Right lung (tissue), 2 donors: ENCODE measurements at regions not wholly inside any gene's neighbourhood (a gene's known extent, or its start where the extent isn't known, plus 50 kb on each side); places are given as distances from the start of the nearest gene placed in this dataset.
"Not testable (repeated sequence)": the region's sequence is repeated elsewhere in the genome, so short reads cannot be mapped to it uniquely, and the experiment has no call there.

Experiments
- DNase-seq, 2 donors: peaks; one replicate each; pipeline ENCODE4 v3.0.0-alpha.2; 2013

DNA sequence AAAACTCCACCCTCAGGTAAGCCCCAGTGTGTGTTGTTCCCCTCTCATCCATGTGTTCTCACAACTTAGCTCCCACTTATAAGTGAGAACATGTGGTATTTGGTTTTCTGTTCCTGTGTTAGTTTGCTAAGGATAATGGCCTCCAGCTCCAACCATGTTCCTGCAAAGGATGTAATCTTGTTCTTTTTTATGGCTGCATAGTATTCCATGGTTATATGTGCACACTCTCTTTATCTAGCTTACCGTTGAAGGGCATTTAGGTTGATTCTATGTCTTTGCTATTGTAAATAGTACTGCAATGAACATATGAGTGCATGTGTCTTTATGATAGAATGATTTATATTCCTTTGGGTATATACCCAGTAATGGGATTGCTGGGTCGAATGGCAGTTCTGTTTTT, 124.4 kb upstream of the RANBP3L start:
- DNase-seq = not testable (repeated sequence)

DNA sequence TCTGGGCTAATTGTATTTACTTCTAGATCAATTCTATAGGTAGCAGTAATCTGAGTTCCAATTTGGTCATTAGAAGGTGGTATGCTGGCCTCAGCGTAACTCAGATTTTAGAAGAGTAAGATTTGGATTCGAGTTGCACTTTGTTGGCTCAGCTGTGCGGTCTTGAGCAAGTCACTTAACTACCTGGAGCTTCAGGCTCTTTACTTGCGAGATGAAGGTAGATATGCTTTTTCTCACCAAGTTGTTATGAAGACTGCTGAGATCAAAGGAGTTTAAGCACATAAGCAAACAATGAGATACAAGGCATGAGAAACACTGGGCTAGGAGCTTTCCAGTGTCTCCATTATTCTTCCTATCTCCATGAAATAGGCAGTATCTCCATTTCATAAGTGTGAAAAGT, 133.8 kb upstream of the RANBP3L start:
- DNase-seq = no peak

DNA sequence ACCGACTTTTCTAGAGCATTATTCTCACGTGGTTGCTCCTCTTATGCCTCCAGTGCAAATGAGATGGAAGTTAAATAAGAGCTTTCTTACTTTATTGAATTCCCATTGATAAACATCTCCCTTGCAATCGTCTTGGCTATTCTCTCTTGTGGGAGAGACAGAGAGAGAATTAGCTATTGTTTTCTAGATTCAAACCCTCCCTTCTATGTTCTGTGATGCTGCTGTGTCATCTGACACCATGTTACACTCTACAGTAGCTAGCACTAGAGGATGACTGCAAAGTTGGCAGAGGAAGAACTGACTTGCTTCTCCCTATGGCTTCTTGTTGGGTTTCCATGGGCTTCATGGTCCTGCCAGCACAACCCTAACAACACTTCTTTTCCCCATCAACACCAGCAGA, 134.6 kb upstream of the RANBP3L start:
- DNase-seq = no peak

DNA sequence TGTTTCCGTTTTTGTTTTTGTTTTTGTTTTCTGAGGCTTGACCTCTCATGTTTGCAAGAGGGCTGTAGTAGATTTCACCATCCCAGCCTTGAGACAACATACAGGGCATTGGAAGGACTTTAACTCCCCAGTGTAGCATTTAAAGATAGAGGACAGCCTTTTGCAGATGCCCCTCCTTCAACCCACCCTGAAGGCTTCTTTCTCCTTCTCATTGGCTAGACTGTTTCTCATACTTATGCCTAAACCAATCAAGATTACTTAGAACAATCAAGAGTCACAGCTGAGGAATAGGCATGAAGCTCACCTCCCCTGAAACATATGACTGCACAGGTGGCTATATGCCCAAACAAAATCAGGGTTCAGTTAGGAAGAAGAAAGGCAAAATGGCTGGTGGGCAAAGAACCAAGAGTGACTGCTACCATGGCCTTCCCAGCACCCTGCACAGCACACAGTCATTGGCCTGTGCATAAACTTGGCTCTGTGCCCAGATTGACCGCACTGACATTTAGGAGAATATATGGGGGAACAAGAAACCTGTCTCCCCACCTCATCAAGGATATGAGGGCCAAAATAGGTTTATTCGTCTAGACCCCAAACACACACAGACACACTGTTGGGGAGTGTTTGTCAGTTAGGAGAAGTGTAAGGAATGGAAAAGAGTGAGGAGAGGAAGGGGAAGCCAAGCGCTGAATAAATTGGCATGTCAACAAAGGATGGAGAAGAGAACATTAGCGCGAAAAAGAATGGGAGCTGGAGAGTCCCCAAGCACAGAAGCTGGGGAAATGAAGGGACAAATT, 137.3 kb upstream of the RANBP3L start:
- DNase-seq = peak in 1 of 2 donors; percentile 10

DNA sequence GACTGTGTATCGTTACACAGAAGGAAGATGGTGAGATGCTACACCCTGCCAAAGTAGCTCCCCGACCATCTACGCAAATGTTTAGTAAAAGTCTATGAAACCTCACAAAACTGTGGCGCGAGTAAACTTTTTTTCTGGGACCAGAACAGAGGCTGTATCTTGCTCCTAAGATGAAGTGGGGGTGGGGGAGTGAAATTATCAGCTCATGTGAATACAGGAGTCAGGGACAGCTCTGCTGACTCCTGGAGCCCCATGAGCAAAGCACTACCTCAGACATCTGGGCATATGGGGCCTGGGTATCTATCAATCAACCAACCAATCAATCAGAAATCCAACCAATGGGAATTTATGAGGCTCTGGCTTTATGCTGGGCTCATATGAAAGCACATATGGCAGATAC, 138.6 kb upstream of the RANBP3L start:
- no peak for DNase-seq

DNA sequence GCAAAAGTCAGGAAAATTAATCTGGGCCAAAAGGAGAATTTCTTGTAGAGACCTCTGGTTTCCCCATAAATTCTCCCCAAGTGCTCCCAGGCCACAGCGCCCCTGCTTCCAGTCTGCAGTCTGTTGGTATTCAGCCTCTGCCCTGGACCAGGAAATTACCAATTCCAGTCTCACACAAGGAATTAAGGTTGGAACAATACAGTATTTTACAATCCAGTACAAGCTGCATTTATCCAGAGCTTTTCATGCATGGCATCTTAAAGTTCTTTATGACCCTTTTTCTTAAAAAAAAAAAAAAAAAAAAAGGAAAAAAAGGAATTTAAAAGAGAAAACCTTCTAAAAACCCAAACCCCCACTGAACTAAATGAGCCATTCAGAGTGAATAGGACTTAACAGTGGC, 139.6 kb upstream of the RANBP3L start:
- DNase-seq = no peak

DNA sequence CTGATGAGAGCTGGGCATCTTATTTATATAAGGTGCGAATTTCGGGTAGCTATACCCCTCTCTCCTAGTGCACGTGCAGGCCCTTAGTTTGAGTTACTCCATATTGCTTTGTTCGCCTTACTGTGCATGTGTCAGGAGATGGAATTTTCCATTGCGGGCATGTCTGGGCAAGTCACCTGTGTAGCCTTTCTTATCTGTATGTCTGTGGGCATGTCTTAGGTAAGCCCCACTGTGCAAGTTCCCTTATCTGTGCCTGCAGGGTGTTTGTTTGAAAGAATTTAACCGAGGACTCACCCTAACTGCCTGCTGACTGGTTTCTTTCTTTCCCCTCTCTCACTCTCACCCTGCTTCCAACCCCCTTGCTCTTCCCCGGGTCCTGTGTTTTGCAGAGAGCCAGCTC, 140.7 kb upstream of the RANBP3L start:
- no peak for DNase-seq

DNA sequence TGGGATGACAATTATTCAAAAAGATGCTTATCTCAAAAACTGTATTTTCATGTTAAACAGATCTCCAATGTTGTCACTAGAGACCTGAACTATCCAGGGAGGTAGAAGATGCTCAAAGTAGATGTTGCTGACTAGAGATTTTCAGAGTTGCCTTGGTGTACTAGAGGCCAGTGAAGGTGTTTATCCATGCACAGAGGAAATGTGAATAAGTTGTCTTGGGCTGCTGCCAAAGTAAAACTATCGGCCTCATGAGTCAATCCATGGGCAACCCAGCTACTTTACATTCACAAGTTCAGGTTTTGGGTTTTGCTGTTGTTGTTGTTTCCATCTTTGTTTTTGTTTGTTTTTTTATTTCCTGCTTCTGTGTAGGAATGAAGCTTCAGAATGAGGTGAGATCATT, 141.1 kb upstream of the RANBP3L start:
- DNase-seq = no peak

DNA sequence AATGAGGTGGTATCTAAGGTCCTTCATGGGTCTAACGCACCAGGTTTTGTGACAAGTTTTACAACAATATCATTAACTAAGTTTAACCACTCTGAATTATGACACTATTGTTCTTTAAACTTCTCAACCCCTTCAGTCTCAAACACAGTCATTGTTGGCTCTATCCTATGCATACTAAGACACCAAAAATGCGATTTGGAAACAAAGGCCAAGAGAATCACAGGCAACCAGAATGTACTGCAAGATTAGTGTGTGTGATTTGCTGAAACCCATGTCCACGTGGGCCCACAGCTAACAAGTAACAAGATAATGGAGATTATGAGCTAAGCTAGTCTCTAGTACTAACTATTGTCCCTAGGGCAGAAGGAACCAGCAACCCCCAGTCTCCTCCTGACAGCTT, 142.2 kb upstream of the RANBP3L start:
- no peak for DNase-seq

DNA sequence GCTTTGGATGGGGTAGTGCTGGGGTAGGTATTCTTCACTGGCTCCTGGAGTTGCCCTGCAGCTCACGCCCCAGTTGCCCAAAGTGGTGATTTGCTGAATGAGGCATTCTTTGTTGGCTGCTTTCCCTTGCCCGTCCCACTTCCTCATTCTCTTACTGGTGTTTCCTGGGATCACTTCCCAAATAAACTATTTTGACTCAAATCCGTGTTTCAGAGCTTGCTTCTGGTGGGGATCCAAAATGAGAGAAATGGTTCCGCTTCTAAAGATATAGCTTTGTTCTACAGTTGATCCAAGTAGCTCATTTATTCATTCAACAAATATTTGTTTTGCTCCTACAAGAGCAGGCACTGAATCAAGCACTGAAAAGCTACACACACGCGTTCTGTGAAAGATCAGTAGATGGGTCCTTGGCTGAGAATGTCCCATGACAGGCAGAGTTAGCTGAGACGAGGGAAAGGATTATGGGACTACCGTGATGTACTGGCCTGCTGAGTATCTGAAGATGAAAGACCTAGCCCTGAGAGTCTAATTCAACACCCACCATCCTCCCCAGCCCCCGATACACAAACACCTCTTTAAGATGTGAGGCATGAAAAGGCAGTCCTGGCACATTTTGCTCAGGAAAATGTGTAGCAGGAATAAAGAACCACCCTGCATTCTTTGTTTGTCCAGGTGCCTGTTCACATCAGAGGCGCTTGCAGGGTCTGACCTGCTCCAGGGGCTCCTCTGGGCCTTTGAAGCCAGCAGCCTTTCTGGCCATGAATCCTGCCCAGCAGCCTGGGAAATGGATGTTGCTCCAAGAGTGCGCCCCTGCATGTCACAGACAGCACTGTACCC, 143.1 kb upstream of the RANBP3L start:
- peak; percentile 10 to 11 for DNase-seq

DNA sequence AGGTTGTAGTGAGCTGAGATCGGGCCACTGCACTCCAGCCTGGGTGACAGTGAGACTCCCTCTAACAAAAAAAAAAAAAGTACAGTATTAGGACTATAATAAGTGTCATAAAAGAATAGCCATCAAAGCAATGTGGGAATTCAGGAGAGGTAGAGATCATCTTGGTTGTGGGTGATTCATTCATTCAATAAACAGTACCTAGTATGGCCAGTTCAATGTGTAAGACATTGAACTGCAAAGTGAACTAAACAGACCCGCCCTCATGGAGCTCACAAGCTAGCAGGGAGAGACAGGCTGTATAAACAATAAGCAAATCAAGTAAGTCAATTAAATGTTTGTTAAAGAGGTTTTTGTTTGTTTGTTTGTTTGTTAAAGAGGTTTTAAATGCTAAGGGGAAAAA, 146.1 kb upstream of the RANBP3L start:
- no peak for DNase-seq

DNA sequence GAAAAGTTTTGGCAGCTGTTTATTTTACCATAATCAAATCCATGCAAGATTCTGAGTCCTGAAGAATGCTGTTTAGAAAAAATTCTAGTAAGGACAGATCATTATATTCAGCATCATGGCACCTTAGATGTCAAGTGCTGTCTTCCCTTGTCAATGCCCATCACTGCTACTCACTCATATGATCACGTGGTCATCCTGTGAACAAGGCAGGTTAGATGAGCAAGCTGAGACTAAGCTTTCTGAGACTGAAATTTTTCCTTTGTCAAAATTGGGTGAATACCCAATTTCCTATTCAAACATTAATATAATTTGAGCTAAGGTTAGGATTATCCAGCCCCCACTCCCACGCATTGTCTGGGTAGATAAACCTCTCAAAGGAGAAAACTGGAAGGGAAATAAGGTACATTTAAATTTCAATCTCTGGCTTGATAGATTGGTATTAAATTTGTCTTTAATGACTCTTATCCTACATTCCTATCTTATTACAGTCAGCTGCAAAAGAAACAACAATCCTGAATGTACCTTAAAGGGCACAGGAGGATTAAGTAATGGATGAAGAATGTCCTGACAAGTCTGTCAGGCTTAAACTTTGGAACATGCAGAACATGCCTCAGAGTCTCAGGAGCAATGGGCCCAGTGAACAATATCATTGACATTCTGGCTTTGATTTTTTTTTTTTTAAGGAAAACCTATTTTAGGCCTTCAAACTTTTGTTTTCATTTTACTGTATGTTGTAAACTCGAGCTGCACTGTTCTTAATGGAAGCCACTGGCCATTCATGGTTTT, 148.7 kb upstream of the RANBP3L start:
- DNase-seq = no peak

DNA sequence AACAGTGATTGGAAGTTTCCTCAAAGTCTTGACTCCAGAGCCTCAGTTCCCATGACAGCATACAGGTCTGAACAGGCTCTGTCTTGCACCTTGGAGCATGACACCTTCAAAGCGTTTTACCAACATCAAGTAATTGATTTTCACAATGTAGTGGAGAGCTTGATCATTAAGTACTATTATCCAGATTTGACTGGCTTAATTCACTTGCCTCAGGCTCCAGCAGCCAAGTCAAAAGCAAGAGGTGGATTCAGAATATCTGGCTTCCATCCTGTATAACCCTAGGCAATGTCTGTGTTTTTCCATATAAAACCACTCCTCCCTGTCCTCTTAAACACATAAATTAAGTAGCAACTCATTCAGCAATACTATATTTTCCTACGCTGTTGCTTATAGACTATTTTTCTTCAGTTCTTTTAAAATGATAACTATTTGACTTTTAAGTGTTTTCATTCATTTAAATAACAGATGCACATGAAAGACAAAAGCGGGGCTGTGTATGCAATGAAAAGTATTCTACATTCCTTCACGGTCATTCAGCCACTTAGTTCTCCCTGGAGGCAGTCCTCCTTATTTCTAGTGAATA, 150.8 kb upstream of the RANBP3L start:
- no peak for DNase-seq

DNA sequence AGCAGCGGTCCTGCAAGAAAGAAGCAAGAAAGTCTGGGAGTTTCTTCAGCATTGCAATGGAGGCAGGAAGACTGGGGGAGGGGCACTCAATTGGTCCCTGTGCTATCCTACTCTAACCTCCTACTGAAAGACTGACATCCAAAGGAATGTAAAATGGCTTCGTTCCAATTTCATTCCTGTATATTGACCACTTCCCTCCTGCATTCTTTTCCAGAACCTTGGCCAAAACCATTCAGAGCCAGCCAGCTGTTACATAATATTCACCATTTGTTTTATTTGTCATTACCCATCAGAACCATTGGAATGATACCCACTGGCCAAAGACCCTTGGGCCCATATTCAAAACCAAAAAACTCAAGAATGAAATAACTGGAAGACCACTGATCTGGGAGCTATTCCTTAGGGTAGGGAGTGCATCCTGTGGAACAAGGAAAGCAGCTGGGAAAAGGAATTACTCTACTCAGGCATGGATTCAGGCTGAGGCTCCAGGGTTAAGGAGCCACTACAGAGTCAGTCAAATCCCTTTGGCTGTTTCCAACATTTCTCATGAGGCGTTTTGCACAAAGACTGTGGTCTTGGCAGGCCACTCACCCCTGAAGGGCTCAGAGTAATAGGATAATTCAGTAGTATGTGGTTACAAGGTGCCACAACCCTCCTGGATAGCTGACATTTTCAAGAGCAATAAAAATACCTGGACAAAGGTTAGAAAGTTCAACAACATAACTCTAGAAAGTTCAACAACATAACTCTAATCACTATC, 148.7 kb upstream of the SLC1A3 start:
- no peak for DNase-seq

DNA sequence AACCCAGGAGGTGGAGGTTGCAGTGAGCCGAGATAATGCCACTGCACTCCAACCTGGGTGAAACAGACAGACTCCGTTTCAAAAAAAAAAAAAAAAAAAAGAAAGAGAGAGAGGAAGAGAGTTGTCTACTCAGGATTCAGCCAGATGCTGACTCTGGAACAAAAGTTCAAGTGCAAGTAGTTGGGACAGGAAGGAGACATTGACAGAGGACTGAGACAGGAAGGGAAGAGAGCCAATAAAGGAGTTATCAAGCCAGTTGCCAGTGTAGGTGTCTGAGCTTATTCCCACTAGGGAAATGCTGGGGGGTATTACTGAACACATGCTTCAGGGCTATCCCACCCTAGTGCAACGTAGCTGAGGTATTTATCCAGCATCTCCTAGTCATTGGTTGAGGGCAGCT, 147.7 kb upstream of the SLC1A3 start:
- DNase-seq = no peak

DNA sequence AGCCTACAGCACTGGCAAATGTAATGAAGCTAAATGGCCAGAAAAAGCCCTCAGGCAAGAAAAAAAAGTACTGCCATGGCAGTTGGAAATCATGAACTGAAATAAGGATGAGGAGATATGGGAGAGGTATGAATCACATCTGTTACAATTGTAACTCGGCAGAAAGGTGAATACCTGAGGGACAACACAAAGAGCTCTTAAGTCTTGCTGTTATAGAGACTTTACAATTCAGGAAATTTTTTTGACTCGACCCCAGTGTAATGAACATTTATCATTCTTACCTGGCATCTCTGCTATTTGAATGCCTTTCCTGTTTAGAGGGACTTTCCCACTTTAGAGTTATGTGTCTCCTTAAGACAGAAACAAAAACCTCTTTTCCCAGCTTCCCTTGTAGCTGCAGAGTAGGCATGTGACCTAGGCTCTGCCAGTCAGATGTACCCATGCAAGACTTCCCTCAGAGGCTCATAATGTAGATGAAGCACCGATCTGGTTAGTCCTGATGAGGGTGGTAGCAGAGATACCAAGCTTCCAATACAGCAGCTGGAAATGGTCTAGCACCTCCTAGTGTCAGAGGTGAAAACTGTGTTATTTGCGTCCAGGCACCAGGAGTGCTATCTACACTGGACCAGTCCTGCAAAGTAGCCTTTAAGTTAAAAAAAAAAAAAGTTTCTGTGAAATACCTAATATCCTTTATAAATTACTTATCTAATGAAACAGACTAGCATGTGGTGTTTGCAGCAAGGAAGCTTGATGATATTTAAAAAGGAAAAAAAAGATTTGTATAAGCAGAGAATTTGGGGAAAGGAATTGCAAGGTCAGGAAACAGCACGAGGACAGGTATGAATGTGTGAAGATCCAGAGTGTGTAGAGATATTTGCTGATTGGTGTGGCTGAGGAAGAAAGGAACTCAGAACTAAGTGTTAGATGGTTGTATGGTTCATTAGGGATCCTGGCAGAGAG, 146.9 kb upstream of the SLC1A3 start:
- no peak for DNase-seq

DNA sequence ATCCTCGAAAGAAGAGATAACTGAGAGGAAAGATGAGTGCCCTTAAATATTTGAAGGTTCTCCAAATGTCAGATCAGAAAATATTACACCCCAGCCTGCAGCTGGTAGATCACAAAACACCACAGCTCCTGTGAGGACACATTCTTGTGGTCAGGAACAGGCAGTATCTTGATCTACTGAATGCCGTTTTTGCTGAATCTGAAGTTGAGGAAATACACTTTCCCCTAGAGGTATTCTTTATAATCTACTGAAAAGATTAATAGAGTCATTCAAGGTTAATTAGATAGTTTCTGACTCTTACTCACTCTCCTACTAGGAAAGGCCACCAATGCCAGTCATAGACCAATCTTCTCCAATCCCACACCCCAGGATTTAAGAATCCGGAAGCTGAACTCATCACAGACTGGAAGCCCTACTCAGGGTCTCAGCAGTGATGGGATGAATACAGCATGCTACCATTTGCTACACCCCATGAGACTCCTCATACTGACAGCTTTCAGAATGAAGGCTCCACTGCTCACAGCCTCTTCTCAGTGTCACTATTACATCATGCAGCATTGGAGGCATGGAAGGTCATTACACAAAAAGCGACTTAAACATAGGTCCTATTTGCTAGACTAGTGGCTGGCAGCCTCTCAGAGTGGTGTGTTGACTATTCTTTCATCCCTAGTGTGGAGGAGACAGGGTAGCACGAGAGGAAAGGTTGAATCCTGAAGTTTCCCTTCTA, 143.9 kb upstream of the SLC1A3 start:
- no peak for DNase-seq

DNA sequence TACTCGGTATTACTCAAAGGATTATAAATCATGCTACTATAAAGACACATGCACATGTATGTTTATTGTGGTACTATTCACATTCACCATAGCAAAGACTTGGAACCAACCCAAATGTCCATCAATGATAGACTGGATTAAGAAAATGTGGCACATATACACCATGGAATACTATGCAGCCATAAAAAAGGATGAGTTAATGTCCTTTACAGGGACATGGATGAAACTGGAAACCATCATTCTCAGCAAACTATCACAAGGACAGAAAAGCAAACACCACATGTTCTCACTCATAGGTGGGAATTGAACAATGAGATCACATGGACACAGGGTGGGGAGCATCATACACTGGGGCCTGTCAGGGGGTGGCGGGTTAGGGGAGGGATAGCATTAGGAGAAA, 130.5 kb upstream of the SLC1A3 start:
- not testable (repeated sequence) for DNase-seq

DNA sequence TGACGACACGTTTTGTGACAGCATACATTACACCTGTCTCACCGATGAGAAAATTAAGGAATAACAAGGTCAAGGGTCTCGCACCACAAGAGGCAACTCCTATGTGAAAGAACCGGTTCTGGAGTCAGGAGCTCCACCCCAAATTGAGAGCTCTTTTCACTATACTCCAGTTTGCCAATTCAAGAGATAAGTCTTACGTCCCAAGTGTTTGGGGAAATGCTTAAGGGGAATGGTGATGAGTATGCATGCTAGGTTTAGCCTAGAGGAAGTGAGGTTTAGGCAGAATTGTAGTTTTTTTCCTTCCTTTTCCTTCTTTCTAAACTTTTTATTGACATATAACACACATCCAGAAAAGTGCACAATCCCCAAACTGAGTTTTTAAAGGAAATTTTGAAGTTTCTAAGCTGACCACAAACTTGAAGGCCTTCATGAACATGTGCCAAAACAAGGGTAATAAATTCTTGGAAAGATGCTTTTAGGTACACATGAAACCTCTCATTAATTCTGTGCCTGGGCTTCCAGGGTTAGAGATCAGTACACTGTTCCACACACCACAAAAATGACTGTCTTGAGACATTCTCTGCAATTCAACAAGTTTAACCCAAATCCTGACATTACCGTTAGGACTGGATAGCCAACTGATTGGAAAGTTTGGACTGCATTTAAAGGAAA, 127.6 kb upstream of the SLC1A3 start:
- DNase-seq = no peak
